ENCODE measurements at regions not wholly inside any gene's neighbourhood (a gene's known extent, or its start where the extent isn't known, plus 50 kb on each side); places are given as distances from the start of the nearest gene placed in this dataset.

DNA sequence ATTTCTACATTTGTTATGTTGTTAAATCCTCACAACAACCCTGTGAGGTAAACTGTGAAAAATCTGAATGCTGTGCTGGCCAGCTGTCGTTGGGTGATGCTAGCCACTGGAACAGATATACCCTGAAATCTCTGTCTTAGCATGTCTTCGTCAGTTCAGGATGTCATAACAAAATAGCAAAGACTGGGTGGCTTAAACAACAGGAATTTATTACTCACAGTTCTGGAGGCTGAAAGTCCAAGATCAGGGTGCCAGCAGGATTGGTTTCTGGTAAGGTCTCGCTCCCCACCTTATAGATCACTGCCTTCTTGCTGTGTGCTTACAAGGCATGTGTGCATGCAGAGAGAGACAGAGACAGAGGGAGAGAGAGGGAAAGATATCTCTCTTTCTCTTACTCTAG lies 211.7 kb downstream of the C11orf91 start:
- TF ChIP-seq POLR2AphosphoS5 (IDR thresholded peaks at IDR 0.05; ENCODE audit: borderline replicate concordance, low read depth, low read length) (no peak), EZH2 (IDR thresholded peaks at IDR 0.05) (no peak)
